NCI-H128 (cell line): ENCODE measurements at regions not wholly inside any gene's neighbourhood (a gene's known extent, or its start where the extent isn't known, plus 50 kb on each side); places are given as distances from the start of the nearest gene placed in this dataset.

Source experiments
- DNase-seq: peaks from one replicate; lab custom pipeline; 2025; ENCODE audit not compliant: unreplicated experiment; lab: John Stamatoyannopoulos, UW

GRCh38 chr1:55363268-55363667 lies 148.1 kb upstream of the USP24 start:
- no peak for DNase-seq

DNA sequence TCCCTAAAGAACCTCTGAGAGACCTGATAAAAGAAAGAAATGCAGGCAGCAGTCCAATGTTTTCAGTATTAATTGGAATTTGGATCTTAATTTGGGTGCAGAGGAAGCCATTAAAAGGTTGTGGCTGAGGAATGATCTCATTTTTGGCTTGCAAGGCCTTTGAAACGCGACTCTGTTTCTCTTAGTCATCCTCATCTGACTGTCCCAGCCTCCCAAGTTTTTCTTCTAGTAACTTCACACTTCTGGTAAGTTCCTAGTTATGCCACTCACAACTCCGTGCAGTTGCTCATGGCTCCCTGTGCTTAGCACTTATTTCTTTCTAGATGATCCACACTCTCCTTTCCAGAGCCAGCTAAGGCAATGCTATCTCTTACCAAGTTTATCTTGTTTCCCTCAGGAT lies 147.4 kb upstream of the USP24 start:
- DNase-seq, result no peak

GRCh38 chr1:55359611-55360010 lies 144.4 kb upstream of the USP24 start:
- DNase-seq, result no peak

DNA sequence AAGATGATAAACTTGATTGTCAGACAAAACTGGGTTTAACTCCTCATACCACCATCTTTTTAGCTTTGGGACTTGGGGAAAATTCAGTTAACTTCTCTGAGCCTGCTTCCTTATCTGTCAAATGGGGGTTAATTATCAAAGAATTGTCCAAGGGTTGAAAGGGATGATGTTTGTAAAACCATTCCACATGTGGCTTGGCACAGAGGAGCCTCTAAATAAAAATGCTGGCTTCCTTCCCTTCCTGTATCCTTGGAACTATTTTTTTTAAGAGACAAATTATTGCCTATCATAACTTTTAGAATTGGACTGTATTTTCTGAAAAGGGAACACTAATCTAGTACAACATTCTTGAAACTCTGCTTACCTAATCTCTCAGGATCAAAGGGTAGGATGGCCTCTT lies 143.4 kb upstream of the USP24 start:
- no peak for DNase-seq

GRCh38 chr1:55355549-55355948 lies 140.4 kb upstream of the USP24 start:
- DNase-seq, result no peak

- DNase-seq, result no peak
Measured at GRCh38 chr1:55353707-55354620, 138.8 kb upstream of the USP24 start.

DNA sequence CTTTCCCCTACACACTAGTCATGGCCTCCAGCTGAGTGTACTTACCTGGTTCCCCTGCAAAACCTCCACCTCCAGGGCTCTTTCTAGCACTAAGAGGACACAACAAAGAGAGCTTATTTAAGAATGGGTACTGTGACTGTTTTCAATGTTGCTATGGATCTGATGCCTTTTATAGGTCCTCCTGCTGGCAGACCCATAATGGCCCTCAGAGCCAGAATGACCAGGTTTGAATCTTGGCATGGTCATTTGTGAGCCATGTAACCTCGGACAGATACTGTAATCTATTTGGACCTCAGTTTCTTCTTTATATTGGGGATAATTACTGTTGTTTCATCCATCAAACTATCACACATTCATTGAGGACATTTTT lies 137.6 kb upstream of the USP24 start:
- DNase-seq, result no peak

GRCh38 chr1:55352080-55352810 lies 137.1 kb upstream of the USP24 start:
- DNase-seq, result no peak

DNA sequence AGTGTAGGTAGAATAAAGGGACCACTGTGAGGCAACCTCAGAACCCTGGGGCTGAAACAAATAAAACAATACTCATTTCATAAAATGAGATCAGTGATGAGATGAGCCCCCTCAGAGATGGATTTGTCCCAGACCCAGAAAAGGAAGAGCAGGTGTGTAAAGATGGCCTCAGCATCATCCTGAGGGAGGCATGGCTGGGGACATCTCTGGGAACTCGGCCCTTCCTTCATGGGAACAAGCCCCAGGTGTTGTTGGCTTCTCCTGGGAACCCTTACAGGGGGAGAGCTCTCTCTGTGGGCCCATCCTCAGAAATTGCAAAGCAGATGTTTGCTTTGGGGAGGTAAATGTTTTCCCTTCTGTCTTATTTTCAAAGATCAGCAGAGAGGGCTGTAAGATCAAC lies 133.2 kb upstream of the USP24 start:
- DNase-seq, result no peak

GRCh38 chr1:55347866-55348265 lies 132.7 kb upstream of the USP24 start:
- no peak for DNase-seq

- DNase-seq, result no peak
Measured at GRCh38 chr1:55347041-55347440, 131.9 kb upstream of the USP24 start.

DNA sequence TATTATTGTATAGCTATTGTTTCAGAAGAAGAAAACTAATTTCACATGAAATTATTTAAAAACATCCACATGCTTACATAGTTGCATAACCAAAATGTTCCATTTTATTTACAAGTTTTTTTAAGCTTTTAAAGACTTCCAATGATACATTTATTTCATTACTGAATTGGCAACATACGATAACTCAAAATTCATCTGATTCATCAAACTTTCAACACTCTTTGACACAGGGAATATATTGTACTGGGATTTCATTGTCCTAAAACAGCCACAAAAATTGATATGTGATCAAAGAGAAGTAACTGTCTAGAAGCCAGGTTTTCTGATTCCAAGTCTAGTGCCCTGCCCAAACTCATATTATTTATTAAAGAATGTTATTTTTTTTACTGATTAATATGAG lies 131.4 kb upstream of the USP24 start:
- no peak for DNase-seq

DNA sequence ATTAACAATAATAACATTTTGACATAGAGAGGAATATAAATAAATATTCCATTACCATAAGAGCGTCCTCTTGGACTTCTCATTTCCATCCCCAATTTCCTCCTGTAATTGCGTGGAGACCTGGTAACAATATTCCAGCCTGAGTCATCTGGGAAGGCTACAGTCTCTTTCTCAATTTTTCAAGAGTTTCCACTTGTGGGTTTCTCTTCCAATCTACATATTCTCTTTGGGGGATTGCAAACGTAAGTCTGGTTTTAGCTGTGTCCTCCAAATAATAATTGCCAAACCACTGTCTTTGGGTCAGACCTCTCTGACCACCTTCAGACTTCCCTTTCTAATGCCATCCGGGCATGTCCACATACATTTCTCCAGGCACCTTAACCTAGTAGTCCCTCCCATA lies 124.5 kb upstream of the USP24 start:
- DNase-seq, result no peak

DNA sequence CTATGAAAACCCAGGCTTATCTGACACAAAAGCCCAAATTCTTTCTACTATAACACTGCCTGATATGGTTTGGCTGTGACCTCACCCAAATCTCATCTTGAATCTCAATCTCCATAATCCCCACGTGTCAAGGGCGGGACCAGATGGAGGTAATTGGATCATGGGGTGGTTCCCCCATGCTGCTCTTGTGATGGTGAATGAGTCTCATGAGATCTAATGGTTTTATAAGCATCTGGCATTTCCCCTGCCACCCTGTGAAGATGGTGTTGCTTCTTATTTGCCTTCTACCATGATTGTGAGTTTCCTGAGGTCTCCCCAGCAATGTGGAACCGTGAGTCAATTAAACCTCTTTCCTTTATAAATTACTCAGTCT lies 123.3 kb upstream of the USP24 start:
- no peak for DNase-seq

DNA sequence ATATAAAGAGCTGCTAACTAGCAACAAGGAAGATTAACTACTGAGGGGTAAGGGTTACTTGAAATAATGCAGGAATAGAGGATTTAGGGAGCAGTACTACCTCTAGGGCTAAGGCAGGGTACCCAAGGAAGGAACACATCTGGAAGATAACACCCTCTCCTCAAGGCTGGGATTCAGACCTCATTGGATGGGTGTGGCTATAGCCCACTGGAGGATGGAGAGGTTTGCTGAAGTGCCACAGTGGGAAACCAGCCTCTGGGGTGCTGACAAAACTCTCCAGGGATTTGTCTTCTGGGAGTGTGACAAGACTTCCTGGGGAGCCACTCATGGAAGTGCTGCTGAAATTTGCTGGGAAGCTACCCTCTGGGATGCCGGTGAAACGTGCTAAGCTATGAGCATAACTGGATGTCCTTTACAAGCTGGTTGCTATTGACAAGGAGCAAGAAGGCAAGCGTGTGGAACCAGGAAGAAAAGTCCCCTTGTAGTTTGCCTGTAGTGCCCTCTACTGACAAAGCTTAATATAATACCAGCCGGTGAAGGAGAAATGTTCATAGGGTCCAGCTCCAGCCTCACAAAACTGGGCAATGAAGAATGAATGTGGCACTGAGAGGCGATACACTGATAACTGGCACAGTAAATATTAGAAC lies 122.8 kb upstream of the USP24 start:
- DNase-seq, result no peak

DNA sequence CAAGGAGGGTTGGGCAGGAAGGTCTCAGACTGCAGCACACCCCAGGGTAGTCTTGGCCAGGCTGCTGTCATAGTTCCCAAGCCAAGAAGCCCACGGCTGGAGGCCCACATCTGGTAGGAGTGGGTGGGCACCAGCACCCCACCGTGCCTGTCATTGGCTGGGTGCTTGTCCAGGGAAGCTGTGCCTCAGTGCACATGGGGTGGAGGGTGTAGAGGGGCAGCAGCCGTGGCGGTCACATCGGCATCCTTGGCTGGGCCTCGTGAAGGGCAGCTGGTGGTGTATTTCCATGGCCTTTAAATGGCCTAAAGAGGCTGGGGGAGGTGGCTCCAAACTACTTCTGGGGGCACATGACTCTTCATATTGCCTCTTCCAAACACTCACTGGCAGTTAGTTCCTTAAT lies 119.6 kb upstream of the USP24 start:
- DNase-seq, result no peak

GRCh38 chr1:55334160-55334559 lies 119.0 kb upstream of the USP24 start:
- no peak for DNase-seq

DNA sequence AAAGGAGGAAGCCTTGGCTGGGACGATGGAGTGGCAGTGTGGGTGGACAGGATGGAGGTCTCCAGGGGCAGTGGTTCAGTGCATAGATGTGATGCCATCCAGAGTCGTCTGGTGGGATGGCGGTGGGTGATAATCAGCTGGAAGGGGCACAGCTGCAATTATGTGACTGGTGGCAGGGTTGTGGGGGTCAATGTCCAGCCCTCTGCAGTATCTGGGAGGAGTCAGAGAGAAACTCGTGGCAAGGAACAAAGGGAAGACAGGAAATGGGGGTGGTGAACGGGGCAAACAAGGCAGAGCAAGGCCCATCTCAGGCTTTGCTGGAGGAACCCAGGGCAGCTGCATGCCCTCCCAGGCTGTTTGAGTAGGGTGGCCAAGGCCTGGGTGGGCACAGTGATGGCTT lies 118.3 kb upstream of the USP24 start:
- DNase-seq, result no peak

- DNase-seq, result no peak
Measured at GRCh38 chr1:55331351-55331750, 116.2 kb upstream of the USP24 start.

- no peak for DNase-seq
Measured at GRCh38 chr1:55329808-55330432, 114.8 kb upstream of the USP24 start.

DNA sequence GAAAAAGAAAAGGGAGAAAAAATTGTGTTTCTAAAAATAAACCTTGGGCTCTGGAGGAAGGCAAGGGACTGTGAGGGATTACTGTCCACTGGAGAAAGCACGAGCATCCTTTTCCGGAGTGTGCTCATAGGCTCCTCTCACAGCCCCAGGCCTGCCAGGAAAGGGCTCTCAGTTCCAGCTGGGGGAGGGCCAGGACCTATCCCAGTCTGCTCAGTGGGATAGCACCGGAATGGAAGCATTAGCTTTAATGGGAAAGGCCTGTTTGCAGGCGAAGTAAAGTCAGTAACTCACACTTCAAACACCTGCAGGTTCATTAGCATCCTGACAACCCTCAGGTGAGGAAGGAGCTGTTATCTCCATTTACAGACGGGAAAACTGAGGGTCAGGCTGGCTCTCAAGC lies 113.9 kb upstream of the USP24 start:
- DNase-seq, result no peak
